GM23248 (cell line): ENCODE measurements at regions not wholly inside any gene's neighbourhood (a gene's known extent, or its start where the extent isn't known, plus 50 kb on each side); places are given as distances from the start of the nearest gene placed in this dataset.

ENCODE experiments used
- DNase-seq: peaks from one replicate; pipeline ENCODE4 v3.0.0-alpha.2; 2015
- H2AFZ ChIP-seq: fragments of 200-600 bp; sonication (generic); 2 replicates; pipeline ENCODE4 v1.6.1; 2016; ENCODE audit warnings: antibody characterized with exemption
- H3F3A ChIP-seq: fragments of 200-600 bp; sonication (generic); 2 replicates; pipeline ENCODE4 v1.6.1; 2016; ENCODE audit warnings: mild to moderate bottlenecking, antibody characterized with exemption, mixed run types; ENCODE audit not compliant: insufficient read depth
- H3K27ac ChIP-seq: fragments of 200-600 bp; sonication (generic); 2 replicates; pipeline ENCODE4 v1.5.1; 2016; ENCODE audit warnings: mild to moderate bottlenecking
- H3K27me3 ChIP-seq: fragments of 200-600 bp; sonication (generic); replicated peaks from 2 replicates; pipeline ENCODE4 v1.6.1; 2016; ENCODE audit warnings: mild to moderate bottlenecking; ENCODE audit not compliant: insufficient read depth
- H3K36me3 ChIP-seq: fragments of 200-600 bp; sonication (generic); 2 replicates; pipeline ENCODE4 v1.6.1; 2016; ENCODE audit warnings: low read depth, mild to moderate bottlenecking
- H3K4me1 ChIP-seq: fragments of 200-600 bp; sonication (generic); 2 replicates; pipeline ENCODE4 v1.6.1; 2016; ENCODE audit warnings: mild to moderate bottlenecking; ENCODE audit not compliant: insufficient read depth
- H3K4me2 ChIP-seq: fragments of 200-600 bp; sonication (generic); one replicate; pipeline ENCODE4 v1.6.1; 2016; ENCODE audit warnings: mild to moderate bottlenecking; ENCODE audit not compliant: unreplicated experiment
- H3K4me3 ChIP-seq: fragments of 200-600 bp; sonication (generic); 2 replicates; pipeline ENCODE4 v1.5.1; 2016; ENCODE audit warnings: mild to moderate bottlenecking
- H3K79me2 ChIP-seq: fragments of 200-600 bp; sonication (generic); 2 replicates; pipeline ENCODE4 v1.6.1; 2016; ENCODE audit warnings: mild to moderate bottlenecking; ENCODE audit not compliant: insufficient read depth
- H3K9ac ChIP-seq: fragments of 200-600 bp; sonication (generic); 2 replicates; pipeline ENCODE4 v1.6.1; 2016; ENCODE audit warnings: mild to moderate bottlenecking
- H3K9me2 ChIP-seq: fragments of 200-600 bp; sonication (generic); 2 replicates; pipeline ENCODE4 v1.6.1; 2016; ENCODE audit warnings: mixed run types, mild to moderate bottlenecking, moderate library complexity; ENCODE audit not compliant: insufficient read depth
- H3K9me3 ChIP-seq: fragments of 200-600 bp; sonication (generic); one replicate; pipeline ENCODE4 v1.6.1; 2017; ENCODE audit warnings: low read depth
- H4K20me1 ChIP-seq: fragments of 200-600 bp; sonication (generic); 2 replicates; pipeline ENCODE4 v1.6.0; 2016; ENCODE audit not compliant: insufficient read depth
- EZH2 ChIP-seq: fragments of 200-600 bp; sonication (generic); IDR thresholded peaks from 2 replicates; pipeline ENCODE4 v1.6.1; 2018; ENCODE audit warnings: antibody characterized with exemption, mild to moderate bottlenecking; ENCODE audit not compliant: insufficient read depth, poor library complexity, severe bottlenecking
- EZH2phosphoT487 ChIP-seq: fragments of 200-600 bp; sonication (generic); IDR thresholded peaks from 2 replicates; pipeline ENCODE4 v1.6.1; 2018; ENCODE audit warnings: antibody characterized with exemption, moderate library complexity, mild to moderate bottlenecking, low read depth; ENCODE audit not compliant: insufficient read depth
- WGBS, 2 experiments: methylation state at CpG; one replicate each; pipeline ENCODE4 v1.1.6; 2015 to 2017; ENCODE audit warnings: low lambda C conversion rate in 2 of 2, low coverage in 1 of 2; ENCODE audit errors: missing lambda C conversion rate in 2 of 2; 5-methylcytosine and 5-hydroxymethylcytosine counted together
- in situ Hi-C: fragments of 300-500 bp; cut with MboI; formaldehyde crosslinking; loops from 2 replicates; pipeline ENCODE4 v1.15.0; 2020

DNA sequence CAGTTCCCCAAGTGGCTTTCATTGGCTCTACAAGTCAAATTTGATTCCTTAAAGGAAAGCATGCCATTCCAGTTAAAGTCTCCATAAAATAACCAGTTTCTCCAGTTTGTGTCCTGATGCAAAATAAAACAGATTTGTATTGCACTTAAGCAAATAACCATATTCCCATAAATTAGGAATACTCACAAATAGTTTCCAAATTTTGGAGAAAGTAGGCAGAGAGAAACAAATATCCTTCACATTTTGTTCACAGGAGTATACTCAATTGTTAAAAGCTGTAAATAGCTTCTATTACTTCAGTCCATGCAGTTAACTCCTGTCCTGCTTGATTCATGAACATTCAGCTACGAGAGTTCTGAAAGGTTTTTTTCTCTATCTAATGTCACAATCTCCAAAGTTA is 281.4 kb upstream of the RGS17 start:
- 0 to 6% methylated on average over 1 of the region's 1 CpG for WGBS, 2 experiments
- in situ Hi-C loops, result no loop called here

DNA sequence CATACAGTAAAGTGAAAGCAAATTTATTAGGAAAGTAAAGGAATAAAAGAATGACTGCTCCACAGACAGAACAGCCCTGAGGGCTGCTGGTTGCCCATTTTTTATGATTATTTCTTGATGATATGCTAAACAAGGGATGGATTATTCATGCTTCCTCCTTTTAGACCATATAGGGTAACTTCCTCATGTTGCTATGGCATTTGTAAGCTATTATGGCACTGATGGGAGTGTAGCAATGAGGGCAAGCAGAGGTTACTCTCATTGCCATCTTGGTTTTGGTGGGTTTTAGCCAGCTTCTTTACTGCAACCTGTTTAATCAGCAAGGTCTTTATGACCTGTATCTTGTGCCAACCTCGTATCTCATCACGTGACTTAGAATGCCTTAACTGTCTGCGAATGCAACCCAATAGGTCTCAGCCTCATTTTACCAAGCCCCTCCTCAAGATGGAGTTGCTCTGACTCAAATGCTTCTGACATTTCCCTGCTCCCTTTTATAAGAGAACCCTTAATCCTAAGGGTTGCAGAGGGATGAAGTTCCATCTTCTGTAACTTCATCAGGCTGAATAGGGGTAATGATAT is 280.1 kb upstream of the RGS17 start:
- H3K4me3 ChIP-seq, result no peak overlapping the region
- no peak overlapping the region for H3K4me2 ChIP-seq
- no peaks in the 10 kb centered on the region for H3K4me1 ChIP-seq
- TF ChIP-seq EZH2phosphoT487, result no peak
- TF ChIP-seq EZH2, result no peak
- H3K9me3 ChIP-seq, result no peaks in the 10 kb centered on the region
- H4K20me1 ChIP-seq, result no peaks in the 10 kb centered on the region
- in situ Hi-C loops, result no loop called here
- no peaks in the 10 kb centered on the region for H3F3A ChIP-seq
- H3K27me3 ChIP-seq, result no peaks in the 10 kb centered on the region
- no peak overlapping the region for H3K27ac ChIP-seq
- H3K79me2 ChIP-seq, result no peaks in the 10 kb centered on the region
- H3K9me2 ChIP-seq, result no peaks in the 10 kb centered on the region
- no peak for DNase-seq
- H2AFZ ChIP-seq, result no peak overlapping the region
- H3K9ac ChIP-seq, result no peak overlapping the region
- H3K36me3 ChIP-seq, result no peaks in the 10 kb centered on the region
- WGBS, 2 experiments, result 19 to 31% methylated on average over 3 of the region's 3 CpGs

More for the DNA sequence above, 281.4 kb upstream of the RGS17 start:
- Histone ChIP-seq H4K20me1 (no peaks in the 10 kb centered on the region), H2AFZ (no peak overlapping the region), H3K4me3 (no peak overlapping the region), H3F3A (no peaks in the 10 kb centered on the region), H3K9ac (no peak overlapping the region), H3K9me2 (no peaks in the 10 kb centered on the region), H3K27ac (no peak overlapping the region), H3K9me3 (no peaks in the 10 kb centered on the region), H3K79me2 (no peaks in the 10 kb centered on the region), H3K27me3 (no peaks in the 10 kb centered on the region), H3K36me3 (no peaks in the 10 kb centered on the region), H3K4me2 (no peak overlapping the region), H3K4me1 (no peaks in the 10 kb centered on the region)
- TF ChIP-seq EZH2phosphoT487 (no peak), EZH2 (no peak)
- no peak for DNase-seq

DNA sequence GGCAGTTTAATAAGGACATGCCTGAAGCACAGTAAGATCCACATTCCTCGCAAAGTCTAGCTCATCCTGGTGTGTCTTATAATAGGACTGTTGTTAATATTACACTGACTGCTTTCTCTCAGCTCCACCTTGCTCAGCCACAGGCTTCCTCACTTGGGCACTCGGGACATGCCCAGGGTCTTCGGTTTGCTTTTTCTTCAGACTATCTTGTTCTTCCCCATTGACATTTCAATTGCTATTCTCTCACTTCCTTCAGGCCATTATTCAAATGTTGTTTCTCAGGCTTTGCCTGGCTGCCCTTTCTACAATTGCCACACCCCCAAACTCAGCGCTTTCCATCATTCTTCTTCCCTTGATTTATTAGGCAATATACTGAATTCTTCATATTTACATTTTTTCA is 274.8 kb upstream of the RGS17 start:
- Histone ChIP-seq H3K4me3 (no peak overlapping the region), H3K27ac (no peak overlapping the region), H3F3A (no peaks in the 10 kb centered on the region), H3K4me1 (no peaks in the 10 kb centered on the region), H3K27me3 (no peaks in the 10 kb centered on the region), H3K9ac (no peak overlapping the region), H3K79me2 (no peaks in the 10 kb centered on the region), H3K4me2 (no peak overlapping the region), H3K9me3 (no peaks in the 10 kb centered on the region), H3K36me3 (no peaks in the 10 kb centered on the region), H3K9me2 (no peaks in the 10 kb centered on the region), H2AFZ (no peak overlapping the region), H4K20me1 (no peaks in the 10 kb centered on the region)
- no peak for DNase-seq
- in situ Hi-C loops, result no loop called here
- no peak for TF ChIP-seq EZH2phosphoT487
- TF ChIP-seq EZH2, result no peak
- 28 to 37% methylated on average over 4 of the region's 4 CpGs for WGBS, 2 experiments

GRCh38 chr6:153401751-153402150 is 270.7 kb upstream of the RGS17 start:
- Histone ChIP-seq H3K9me3 (no peaks in the 10 kb centered on the region), H3K9me2 (no peaks in the 10 kb centered on the region), H3K27ac (no peak overlapping the region), H3K27me3 (no peaks in the 10 kb centered on the region), H3K36me3 (no peaks in the 10 kb centered on the region), H3K4me2 (no peak overlapping the region), H4K20me1 (no peaks in the 10 kb centered on the region), H3K79me2 (no peaks in the 10 kb centered on the region), H3K4me3 (no peak overlapping the region), H3K4me1 (no peaks in the 10 kb centered on the region), H2AFZ (no peak overlapping the region), H3F3A (no peaks in the 10 kb centered on the region), H3K9ac (no peak overlapping the region)
- TF ChIP-seq EZH2, result no peak
- TF ChIP-seq EZH2phosphoT487, result no peak
- WGBS, 2 experiments, result 44 to 48% methylated on average over 2 of the region's 2 CpGs
- DNase-seq, result no peak
- in situ Hi-C loops, result no loop called here

DNA sequence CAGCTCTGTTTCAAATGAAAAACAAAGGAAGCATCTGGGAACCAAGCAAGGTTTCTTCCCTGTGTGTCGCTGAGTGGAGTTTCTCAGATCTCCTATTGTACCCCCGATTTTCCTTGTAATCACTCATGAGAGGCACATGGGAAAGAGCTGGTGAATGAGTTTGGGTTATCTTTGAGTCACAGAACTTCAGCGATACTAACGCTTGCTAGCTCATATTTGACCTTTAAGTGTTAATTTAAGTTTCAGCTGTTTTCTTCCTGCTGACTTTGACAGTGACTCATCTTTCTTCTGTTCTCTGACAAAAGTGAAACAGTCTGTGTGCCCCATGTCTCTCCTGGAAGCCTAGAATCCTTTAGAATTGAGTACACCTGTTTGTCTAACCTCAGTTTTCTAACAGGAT is 261.1 kb upstream of the RGS17 start:
- 5% methylated on average over 4 of the region's 4 CpGs for WGBS, 2 experiments
- no peak overlapping the region for H3K4me3 ChIP-seq
- H3K36me3 ChIP-seq, result no peaks in the 10 kb centered on the region
- peak; percentile 8 for DNase-seq
- H3K9me2 ChIP-seq, result no peaks in the 10 kb centered on the region
- no peaks in the 10 kb centered on the region for H3K4me1 ChIP-seq
- H3K79me2 ChIP-seq, result no peaks in the 10 kb centered on the region
- no peak for TF ChIP-seq EZH2
- no peak for TF ChIP-seq EZH2phosphoT487
- H3K27me3 ChIP-seq, result no peaks in the 10 kb centered on the region
- no peaks in the 10 kb centered on the region for H4K20me1 ChIP-seq
- H3K9me3 ChIP-seq, result no peaks in the 10 kb centered on the region
- H3K27ac ChIP-seq, result no peak overlapping the region
- no peak overlapping the region for H2AFZ ChIP-seq
- no peak overlapping the region for H3K4me2 ChIP-seq
- in situ Hi-C loops, result no loop called here
- H3K9ac ChIP-seq, result no peak overlapping the region
- no peaks in the 10 kb centered on the region for H3F3A ChIP-seq
